IPS-20b (cell line): ENCODE measurements at regions not wholly inside any gene's neighbourhood (a gene's known extent, or its start where the extent isn't known, plus 50 kb on each side); places are given as distances from the start of the nearest gene placed in this dataset.
"Not testable (repeated sequence)": the region's sequence is repeated elsewhere in the genome, so short reads cannot be mapped to it uniquely, and the experiment has no call there.

ENCODE experiments used
- H3K27ac ChIP-seq: one replicate; pipeline ENCODE4 v1.5.1; 2013; ENCODE audit warnings: low read length
- H3K27me3 ChIP-seq: 2 replicates; pipeline ENCODE4 v1.6.1; 2013; ENCODE audit warnings: mild to moderate bottlenecking, low read length, inconsistent platforms; ENCODE audit not compliant: insufficient read depth
- H3K36me3 ChIP-seq: 2 replicates; pipeline ENCODE4 v1.6.1; 2013; ENCODE audit warnings: low read depth, mild to moderate bottlenecking, inconsistent platforms, low read length, moderate library complexity; ENCODE audit not compliant: insufficient read depth
- H3K4me1 ChIP-seq: 2 replicates; pipeline ENCODE4 v1.6.1; 2013; ENCODE audit warnings: mild to moderate bottlenecking, control low read depth, inconsistent platforms, low read length, moderate library complexity; ENCODE audit not compliant: insufficient read depth
- H3K4me3 ChIP-seq: 2 replicates; pipeline ENCODE4 v1.5.1; 2013; ENCODE audit warnings: mild to moderate bottlenecking, low read length, inconsistent platforms
- H3K9ac ChIP-seq: 2 replicates; pipeline ENCODE4 v1.6.1; 2013; ENCODE audit warnings: low read depth, mild to moderate bottlenecking, inconsistent platforms, low read length, moderate library complexity
- H3K9me3 ChIP-seq: 2 replicates; pipeline ENCODE4 v1.6.1; 2013; ENCODE audit warnings: mild to moderate bottlenecking, low read depth, low read length, inconsistent platforms; ENCODE audit not compliant: insufficient read depth

DNA sequence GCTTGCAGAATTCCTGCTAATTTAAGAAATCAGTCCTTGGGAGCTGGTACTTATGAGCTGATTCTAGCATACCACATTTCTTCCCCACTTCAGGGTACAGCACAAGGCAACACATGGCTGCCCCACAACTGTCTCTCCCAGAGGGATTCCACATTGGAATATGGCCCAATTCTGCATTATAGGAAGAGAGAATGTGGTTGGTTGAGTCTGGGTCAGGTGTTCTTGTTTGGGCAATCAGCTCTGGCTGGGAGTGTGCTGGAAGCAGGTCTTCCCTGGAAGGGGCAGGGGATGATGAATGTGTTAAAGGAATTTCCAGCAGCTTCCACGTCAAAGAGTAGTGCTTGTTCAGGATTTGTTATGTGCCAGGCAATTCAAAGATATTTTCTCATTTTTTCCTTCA is 95.7 kb downstream of the BUB3 start:
- H3K4me3 ChIP-seq, result no peak overlapping the region
- H3K4me1 ChIP-seq, result peaks cover 3% of the 10 kb centered on the region; the same call in 1 of the 2 replicates
- H3K36me3 ChIP-seq, result no peaks in the 10 kb centered on the region
- peaks cover 4% of the 10 kb centered on the region; the same call in 1 of the 2 replicates for H3K9me3 ChIP-seq
- H3K27ac ChIP-seq, result no peak overlapping the region
- H3K9ac ChIP-seq, result no peak overlapping the region
- H3K27me3 ChIP-seq, result no peaks in the 10 kb centered on the region

DNA sequence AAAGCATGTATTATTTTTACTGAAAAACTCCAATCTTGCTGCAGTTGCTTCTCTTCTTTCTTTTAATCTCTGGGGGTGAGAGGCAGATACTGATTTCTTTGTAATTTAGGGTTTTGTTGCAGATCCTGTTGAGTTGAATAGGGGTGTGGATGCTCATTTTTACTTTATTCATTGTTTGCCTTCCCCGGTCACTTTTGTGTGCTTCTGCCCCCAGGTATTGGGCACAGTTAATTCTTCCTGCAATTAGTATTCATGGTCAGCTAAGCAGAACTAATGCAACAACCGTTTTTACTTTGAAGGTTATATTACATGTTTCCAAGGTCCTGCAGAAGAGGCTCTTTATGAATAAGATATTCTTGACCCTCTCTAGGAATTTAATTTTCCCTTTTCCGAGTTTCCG is 96.4 kb downstream of the BUB3 start:
- Histone ChIP-seq H3K27ac (no peak overlapping the region), H3K9ac (no peak overlapping the region), H3K27me3 (no peaks in the 10 kb centered on the region)

DNA sequence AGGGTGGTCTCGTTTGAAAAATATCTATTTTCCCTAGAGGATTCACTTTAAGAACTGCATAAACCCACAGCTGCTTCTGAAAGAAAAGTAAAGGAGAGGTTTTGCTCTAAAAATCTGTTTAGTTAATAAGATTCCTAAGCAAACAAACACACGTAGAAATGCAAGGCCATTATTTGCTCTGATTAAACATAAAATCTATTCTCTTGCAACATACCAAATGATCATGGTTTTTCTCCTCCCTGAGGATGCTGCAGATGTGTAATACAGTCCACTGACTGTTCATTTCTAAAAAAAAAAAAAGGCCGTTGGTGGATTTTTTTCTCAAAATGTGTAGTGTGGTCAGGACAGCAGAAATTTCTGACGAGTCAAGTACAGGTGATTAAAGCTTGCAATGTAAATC is 98.6 kb downstream of the BUB3 start:
- H3K27ac ChIP-seq, result no peak overlapping the region
- no peaks in the 10 kb centered on the region for H3K27me3 ChIP-seq
- H3K9ac ChIP-seq, result no peak overlapping the region
- no peaks in the 10 kb centered on the region for H3K36me3 ChIP-seq
- H3K4me1 ChIP-seq, result peaks cover 3% of the 10 kb centered on the region; the same call in 1 of the 2 replicates
- peaks cover 4% of the 10 kb centered on the region; the same call in 1 of the 2 replicates for H3K9me3 ChIP-seq
- H3K4me3 ChIP-seq, result no peak overlapping the region

More for the DNA sequence above, 96.4 kb downstream of the BUB3 start:
- Histone ChIP-seq H3K9me3 (peaks cover 4% of the 10 kb centered on the region; the same call in 1 of the 2 replicates), H3K36me3 (no peaks in the 10 kb centered on the region), H3K4me1 (peaks cover 3% of the 10 kb centered on the region; the same call in 1 of the 2 replicates), H3K4me3 (no peak overlapping the region)

DNA sequence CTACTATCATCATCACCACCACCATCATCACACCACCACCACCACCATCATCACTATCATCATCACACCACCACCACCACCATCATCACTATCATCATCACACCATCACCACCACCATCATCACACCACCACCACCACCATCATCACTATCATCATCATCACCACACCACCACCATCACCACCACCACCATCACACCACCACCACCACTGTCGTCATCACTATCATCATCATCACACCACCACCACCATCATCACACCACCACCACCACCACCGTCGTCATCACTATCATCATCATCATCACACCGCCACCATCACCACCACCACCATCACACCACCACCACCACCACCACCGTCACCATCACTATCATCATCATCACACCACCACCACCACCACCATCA is 100.1 kb downstream of the BUB3 start:
- H3K9ac ChIP-seq, H3K4me1 ChIP-seq, H3K27me3 ChIP-seq, H3K36me3 ChIP-seq, H3K4me3 ChIP-seq, H3K27ac ChIP-seq, H3K9me3 ChIP-seq: not testable (repeated sequence)

DNA sequence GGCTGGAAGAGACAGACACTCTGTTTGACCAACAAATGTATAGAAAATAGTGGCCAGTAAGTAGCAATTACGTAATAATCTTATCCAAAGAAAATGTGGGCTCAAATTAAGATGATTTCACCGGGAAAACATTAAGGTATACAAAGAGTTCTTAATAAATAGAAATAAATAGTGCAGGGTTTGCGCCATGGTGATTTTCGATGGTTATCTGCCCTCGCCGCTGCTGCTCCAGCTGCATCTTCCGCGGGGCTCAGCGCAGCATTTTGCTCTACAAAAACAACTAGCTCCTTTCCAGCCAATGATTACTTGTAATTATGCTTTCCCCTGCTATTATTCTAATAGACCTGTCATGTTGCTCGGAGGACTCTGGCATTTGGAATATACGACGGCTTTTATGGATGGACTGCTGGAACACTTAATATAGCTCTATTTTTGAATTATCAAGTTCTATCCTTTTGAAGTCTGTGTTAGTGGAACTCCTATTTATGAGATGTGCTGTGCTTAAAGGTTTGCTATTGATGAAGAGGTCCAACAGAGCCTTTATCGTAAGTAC is 103.8 kb downstream of the BUB3 start:
- Histone ChIP-seq H3K27me3 (no peaks in the 10 kb centered on the region), H3K36me3 (no peaks in the 10 kb centered on the region), H3K9me3 (peaks cover 4% of the 10 kb centered on the region; the same call in 1 of the 2 replicates), H3K27ac (no peak overlapping the region), H3K9ac (no peak overlapping the region), H3K4me3 (no peak overlapping the region), H3K4me1 (no peaks in the 10 kb centered on the region)

DNA sequence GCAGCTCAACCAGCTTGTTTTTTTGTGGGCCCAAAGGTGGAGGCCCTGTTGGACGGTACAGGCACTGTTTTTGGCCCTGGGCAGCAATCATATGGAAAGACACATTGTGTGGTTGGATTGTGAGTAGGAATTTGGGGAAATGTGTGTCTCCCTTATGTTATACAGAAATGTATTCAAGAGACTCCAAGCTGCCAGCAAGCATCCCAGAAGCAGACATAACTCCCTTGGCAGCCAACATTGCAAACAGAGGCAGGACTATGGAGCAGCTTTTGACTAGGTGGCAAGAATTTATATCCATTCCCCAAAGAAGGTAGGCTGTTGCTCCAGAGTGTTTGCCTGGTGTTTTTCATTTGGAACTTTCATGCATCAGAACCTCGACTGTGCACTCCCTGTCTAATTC is 104.9 kb downstream of the BUB3 start:
- Histone ChIP-seq H3K4me3 (no peak overlapping the region), H3K9me3 (peaks cover 4% of the 10 kb centered on the region; the same call in 1 of the 2 replicates), H3K27me3 (no peaks in the 10 kb centered on the region), H3K27ac (no peak overlapping the region), H3K36me3 (no peaks in the 10 kb centered on the region), H3K4me1 (no peaks in the 10 kb centered on the region), H3K9ac (no peak overlapping the region)

DNA sequence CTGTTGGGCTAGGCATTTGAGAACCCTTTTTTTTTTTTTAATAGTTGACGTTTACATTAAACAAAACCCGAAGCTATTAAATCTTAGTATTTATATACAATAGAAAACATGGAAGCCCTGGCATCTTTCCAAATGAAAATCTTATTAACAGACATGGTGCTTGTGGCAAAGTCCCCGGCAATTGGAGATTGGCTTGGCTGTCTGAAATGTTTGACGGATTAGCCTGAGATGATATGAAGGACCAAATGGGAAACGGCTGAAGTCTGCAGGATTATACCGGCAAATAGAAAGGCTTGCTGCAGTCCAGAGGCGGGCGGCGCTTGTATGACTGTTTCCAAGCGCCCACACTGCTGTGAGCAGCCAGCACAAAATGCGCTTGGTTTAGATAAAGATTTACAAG is 105.6 kb downstream of the BUB3 start:
- H3K4me1 ChIP-seq, result no peaks in the 10 kb centered on the region

DNA sequence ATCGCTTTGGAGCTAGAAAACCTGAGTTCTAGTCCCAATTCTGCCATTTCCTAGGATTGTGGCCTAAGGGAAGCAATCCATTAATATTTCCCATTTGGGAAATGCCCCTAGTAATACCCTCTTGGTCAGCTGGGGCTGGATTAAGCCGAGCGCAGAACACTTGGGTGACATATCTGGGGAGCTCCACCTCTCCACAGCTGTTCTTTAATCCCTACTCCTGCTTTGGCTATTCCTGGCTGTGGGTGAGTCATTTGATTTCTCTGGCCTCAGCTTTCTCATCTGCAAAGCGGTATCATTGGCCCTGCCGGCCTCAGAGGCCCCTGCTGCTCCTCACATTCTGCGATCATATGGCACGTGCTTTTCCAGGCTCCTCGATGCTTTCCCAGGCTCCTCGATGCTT is 108.3 kb downstream of the BUB3 start:
- no peak overlapping the region for H3K9ac ChIP-seq
- no peaks in the 10 kb centered on the region for H3K9me3 ChIP-seq
- H3K27ac ChIP-seq, result no peak overlapping the region
- H3K4me3 ChIP-seq, result no peak overlapping the region
- no peaks in the 10 kb centered on the region for H3K36me3 ChIP-seq
- no peaks in the 10 kb centered on the region for H3K27me3 ChIP-seq
- no peaks in the 10 kb centered on the region for H3K4me1 ChIP-seq

More for the DNA sequence above, 105.6 kb downstream of the BUB3 start:
- Histone ChIP-seq H3K36me3 (no peaks in the 10 kb centered on the region), H3K9me3 (no peaks in the 10 kb centered on the region), H3K9ac (no peak overlapping the region), H3K27me3 (no peaks in the 10 kb centered on the region), H3K4me3 (no peak overlapping the region), H3K27ac (no peak overlapping the region)

DNA sequence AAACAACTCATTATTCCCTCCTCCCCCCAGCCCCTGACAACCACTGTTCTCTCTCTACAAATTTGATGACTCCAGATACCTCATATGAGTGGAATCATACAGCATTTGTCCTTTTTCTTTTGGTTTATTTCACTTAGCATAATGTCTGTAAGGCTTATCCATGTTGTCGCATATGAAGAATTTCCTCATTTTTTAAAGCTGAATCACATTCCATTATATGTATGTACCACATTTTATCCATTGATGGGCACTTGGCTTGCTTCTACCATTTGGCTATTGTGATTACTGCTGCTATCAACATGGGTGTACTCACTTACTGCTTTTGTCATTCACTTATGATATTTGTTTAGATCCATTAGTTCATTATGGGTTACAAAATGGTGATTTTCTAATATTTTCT is 112.8 kb downstream of the BUB3 start:
- H3K36me3 ChIP-seq, result no peaks in the 10 kb centered on the region
- no peak overlapping the region for H3K4me3 ChIP-seq
- no peaks in the 10 kb centered on the region for H3K9me3 ChIP-seq
- no peaks in the 10 kb centered on the region for H3K4me1 ChIP-seq
- no peak overlapping the region for H3K9ac ChIP-seq
- no peaks in the 10 kb centered on the region for H3K27me3 ChIP-seq
- H3K27ac ChIP-seq, result no peak overlapping the region

DNA sequence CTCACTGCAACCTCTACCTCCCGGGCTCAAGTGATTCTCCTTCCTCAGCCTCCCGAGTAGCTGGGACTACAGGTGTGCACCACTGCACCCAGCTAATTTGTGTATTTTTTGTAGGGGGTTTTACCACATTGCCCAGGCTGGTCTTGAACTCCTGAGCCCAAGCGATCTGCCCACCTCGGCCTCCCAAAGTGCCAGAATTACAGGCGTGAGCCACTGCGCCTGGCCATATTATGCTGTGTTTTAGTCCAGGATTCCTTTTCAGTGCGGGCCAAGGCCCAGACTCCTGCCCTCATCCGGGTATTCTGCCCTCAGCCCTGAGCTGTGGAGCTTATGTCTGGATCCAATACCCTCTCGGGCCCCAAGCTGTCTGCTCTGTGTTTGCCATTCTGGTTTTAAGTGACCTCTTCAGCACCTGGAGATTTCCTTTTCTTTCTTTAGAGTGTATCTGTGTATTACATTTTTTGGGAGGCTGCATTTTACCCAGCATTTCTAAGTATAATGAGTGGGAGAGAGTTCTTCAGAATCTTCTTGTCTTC is 114.9 kb downstream of the BUB3 start:
- peaks cover 3% of the 10 kb centered on the region; the same call in 1 of the 2 replicates for H3K4me1 ChIP-seq
- H3K27me3 ChIP-seq, result peaks cover 3% of the 10 kb centered on the region; the same call in 1 of the 2 replicates
- no peak overlapping the region for H3K4me3 ChIP-seq
- no peak overlapping the region for H3K9ac ChIP-seq
- H3K36me3 ChIP-seq, result no peaks in the 10 kb centered on the region
- H3K9me3 ChIP-seq, result no peaks in the 10 kb centered on the region
- H3K27ac ChIP-seq, result no peak overlapping the region

DNA sequence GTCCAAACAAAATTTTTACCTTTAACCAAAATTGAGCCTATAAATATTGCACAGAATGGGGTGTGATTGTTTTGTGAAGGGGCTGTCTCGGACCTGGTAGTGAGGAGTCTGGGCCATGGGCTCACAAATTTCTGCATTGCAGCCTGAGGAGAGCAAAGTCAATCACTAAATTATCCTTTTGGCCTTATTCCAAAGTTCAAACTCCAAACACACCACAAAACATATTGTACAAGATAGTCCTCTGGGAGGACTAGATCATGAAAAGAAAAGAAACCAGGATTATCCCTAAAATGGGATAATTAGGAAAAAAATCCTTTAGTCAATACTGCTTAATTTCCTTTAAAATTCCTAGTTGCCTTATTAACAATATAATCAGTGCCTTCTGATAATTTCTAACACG is 115.5 kb downstream of the BUB3 start:
- H3K4me1 ChIP-seq, result peaks cover 5% of the 10 kb centered on the region; the same call in 1 of the 2 replicates
- no peak overlapping the region for H3K9ac ChIP-seq

DNA sequence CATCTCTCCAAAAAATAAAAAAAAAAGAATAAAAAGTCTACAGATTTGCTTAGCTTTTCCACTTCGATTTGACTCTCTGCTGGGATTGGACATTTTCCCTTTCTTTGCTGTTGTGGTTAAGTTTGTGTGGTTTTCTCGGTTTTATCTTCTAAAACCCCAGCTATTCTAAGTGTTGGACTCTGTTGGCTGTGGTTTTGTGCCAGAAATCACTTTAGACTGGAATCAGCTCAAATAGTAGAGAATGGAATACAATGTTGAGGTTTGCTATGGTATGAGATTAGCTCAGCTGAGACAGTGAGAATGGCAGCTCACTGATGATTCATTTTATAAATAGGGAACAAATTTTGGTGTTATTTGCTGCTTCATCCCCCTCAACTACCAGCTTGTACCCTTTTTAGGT is 116.0 kb downstream of the BUB3 start:
- no peak overlapping the region for H3K4me3 ChIP-seq
- H3K4me1 ChIP-seq, result peaks cover 5% of the 10 kb centered on the region; the same call in 1 of the 2 replicates
- H3K27me3 ChIP-seq, result peaks cover 7% of the 10 kb centered on the region; the same call in 1 of the 2 replicates
- no peaks in the 10 kb centered on the region for H3K9me3 ChIP-seq
- no peak overlapping the region for H3K27ac ChIP-seq
- no peak overlapping the region for H3K9ac ChIP-seq
- no peaks in the 10 kb centered on the region for H3K36me3 ChIP-seq

More for the DNA sequence above, 115.5 kb downstream of the BUB3 start:
- Histone ChIP-seq H3K4me3 (no peak overlapping the region), H3K36me3 (no peaks in the 10 kb centered on the region), H3K9me3 (no peaks in the 10 kb centered on the region), H3K27ac (no peak overlapping the region), H3K27me3 (peaks cover 3% of the 10 kb centered on the region; the same call in 1 of the 2 replicates)
